Testis (tissue), 2 donors: ENCODE measurements at regions not wholly inside any gene's neighbourhood (a gene's known extent, or its start where the extent isn't known, plus 50 kb on each side); places are given as distances from the start of the nearest gene placed in this dataset.

Experiments
- DNase-seq: peaks from one replicate; pipeline ENCODE4 v3.0.0-alpha.2; 2019
- H3K27ac ChIP-seq, 2 donors: fragments of 200-600 bp; sonication (generic); one replicate each; pipeline ENCODE4 v1.5.1; 2019
- H3K27me3 ChIP-seq: fragments of 200-600 bp; sonication (generic); one replicate; pipeline ENCODE4 v1.5.1; 2019
- H3K36me3 ChIP-seq: fragments of 200-600 bp; sonication (generic); one replicate; pipeline ENCODE4 v1.5.1; 2017; ENCODE audit warnings: low read depth; ENCODE audit errors: missing control alignments
- H3K4me1 ChIP-seq: fragments of 200-600 bp; sonication (generic); one replicate; pipeline ENCODE4 v1.5.1; 2019
- H3K4me3 ChIP-seq, 2 donors: fragments of 200-600 bp; sonication (generic); one replicate each; pipeline ENCODE4 v1.5.1; 2017 to 2019
- H3K9me3 ChIP-seq: fragments of 200-600 bp; sonication (generic); one replicate; pipeline ENCODE4 v1.5.1; 2017
- CTCF ChIP-seq, 3 experiments: fragments of 450-650 bp in 2 of 3; fragments of 200-600 bp in 1 of 3; sonication (generic) in 1 of 3; IDR thresholded peaks; one replicate each; pipeline ENCODE4 v1.5.1; 2016 to 2019; ENCODE audit warnings: antibody characterized with exemption in 3 of 3, mild to moderate bottlenecking in 2 of 3, moderate library complexity in 1 of 3
- POLR2A ChIP-seq: fragments of 450-650 bp; IDR thresholded peaks from one replicate; pipeline ENCODE4 v1.6.1; 2017; ENCODE audit warnings: antibody characterized with exemption, mild to moderate bottlenecking, moderate library complexity
- WGBS, 2 donors: methylation state at CpG; one replicate each; pipeline ENCODE4 v1.1.5; 2018; 5-methylcytosine and 5-hydroxymethylcytosine counted together
- intact Hi-C: fragments of 100-400 bp; cut with DNase I; formaldehyde crosslinking; loops from one replicate; pipeline ENCODE4 v1.15.1; 2023; ENCODE audit warnings: low total_unique reads

GRCh38 chr17:54807331-54807730 lies 93.3 kb upstream of the TOM1L1 start:
- H3K4me1 ChIP-seq, result no peaks in the 10 kb centered on the region
- H3K27ac ChIP-seq, result no peak overlapping the region
- no peak overlapping the region for H3K4me3 ChIP-seq
- no peaks in the 10 kb centered on the region for H3K36me3 ChIP-seq
- 66 to 76% methylated on average over 2 of the region's 2 CpGs for WGBS, 2 donors
- no peak for DNase-seq
- no peaks in the 10 kb centered on the region for H3K9me3 ChIP-seq
- no peak for TF ChIP-seq POLR2A
- TF ChIP-seq CTCF (IDR thresholded peaks at IDR 0.05), result no peak
- H3K27me3 ChIP-seq, result no peaks in the 10 kb centered on the region
- intact Hi-C loops, result no loop called here

- TF ChIP-seq POLR2A, result no peak
- no peak for TF ChIP-seq CTCF (IDR thresholded peaks at IDR 0.05)
- Histone ChIP-seq H3K4me1 (no peaks in the 10 kb centered on the region), H3K9me3 (no peaks in the 10 kb centered on the region), H3K27ac (no peak overlapping the region), H3K4me3 (no peak overlapping the region), H3K36me3 (no peaks in the 10 kb centered on the region), H3K27me3 (no peaks in the 10 kb centered on the region)
- no peak for DNase-seq
- intact Hi-C loops, result no loop called here
- 86 to 97% methylated on average over 1 of the region's 1 CpG for WGBS, 2 donors
Measured at GRCh38 chr17:54813896-54814295, 86.8 kb upstream of the TOM1L1 start.

- WGBS, 2 donors, result 77 to 96% methylated on average over 3 of the region's 3 CpGs
- H3K27ac ChIP-seq, result no peak overlapping the region
Measured at GRCh38 chr17:54814371-54814770, 86.3 kb upstream of the TOM1L1 start.

GRCh38 chr17:54834086-54834485 lies 66.6 kb upstream of the TOM1L1 start:
- whole genome bisulfite sequencing, 2 donors, result 69 to 72% methylated on average over 3 of the region's 3 CpGs
- DNase-seq, result no peak
- H3K36me3 ChIP-seq, result no peaks in the 10 kb centered on the region
- no peaks in the 10 kb centered on the region for H3K9me3 ChIP-seq
- H3K4me3 ChIP-seq, result no peak overlapping the region
- H3K4me1 ChIP-seq, result no peaks in the 10 kb centered on the region
- H3K27ac ChIP-seq, result no peak overlapping the region
- no peak for TF ChIP-seq CTCF (IDR thresholded peaks at IDR 0.05)
- TF ChIP-seq POLR2A, result no peak
- intact Hi-C loops, result no loop called here
- H3K27me3 ChIP-seq, result no peaks in the 10 kb centered on the region

More at GRCh38 chr17:54814371-54814770, 86.3 kb upstream of the TOM1L1 start:
- Histone ChIP-seq H3K36me3 (no peaks in the 10 kb centered on the region), H3K9me3 (no peaks in the 10 kb centered on the region), H3K27me3 (no peaks in the 10 kb centered on the region), H3K4me3 (no peak overlapping the region), H3K4me1 (no peaks in the 10 kb centered on the region)
- no peak for DNase-seq
- intact Hi-C loops, result no loop called here
- TF ChIP-seq POLR2A (no peak), CTCF (IDR thresholded peaks at IDR 0.05) (no peak)

GRCh38 chr17:54835015-54835414 lies 65.6 kb upstream of the TOM1L1 start:
- TF ChIP-seq CTCF (IDR thresholded peaks at IDR 0.05) (no peak), POLR2A (no peak)
- H3K27ac ChIP-seq, result no peak overlapping the region
- H3K4me1 ChIP-seq, result no peaks in the 10 kb centered on the region
- H3K9me3 ChIP-seq, result no peaks in the 10 kb centered on the region
- H3K36me3 ChIP-seq, result no peaks in the 10 kb centered on the region
- no peaks in the 10 kb centered on the region for H3K27me3 ChIP-seq
- no peak overlapping the region for H3K4me3 ChIP-seq
- intact Hi-C loops, result no loop called here
- DNase-seq, result no peak
- 83 to 93% methylated on average over 2 of the region's 2 CpGs for WGBS, 2 donors
